Hematopoietic multipotent progenitor cell treated with erythropoietin and hydrocortisone succinate and interleukin-3 and kit ligand, for 17 days (in vitro differentiated cells): ENCODE measurements at regions not wholly inside any gene's neighbourhood (a gene's known extent, or its start where the extent isn't known, plus 50 kb on each side); places are given as distances from the start of the nearest gene placed in this dataset.
"Not testable (repeated sequence)": the region's sequence is repeated elsewhere in the genome, so short reads cannot be mapped to it uniquely, and the experiment has no call there.

Experiments used
- DNase-seq: peaks from one replicate; pipeline ENCODE4 v3.0.0-alpha.2; 2015; ENCODE audit warnings: low spot score

GRCh38 chr9:40930426-40930825 is 198.1 kb downstream of the FOXD4L6 start:
- not testable (repeated sequence) for DNase-seq

DNA sequence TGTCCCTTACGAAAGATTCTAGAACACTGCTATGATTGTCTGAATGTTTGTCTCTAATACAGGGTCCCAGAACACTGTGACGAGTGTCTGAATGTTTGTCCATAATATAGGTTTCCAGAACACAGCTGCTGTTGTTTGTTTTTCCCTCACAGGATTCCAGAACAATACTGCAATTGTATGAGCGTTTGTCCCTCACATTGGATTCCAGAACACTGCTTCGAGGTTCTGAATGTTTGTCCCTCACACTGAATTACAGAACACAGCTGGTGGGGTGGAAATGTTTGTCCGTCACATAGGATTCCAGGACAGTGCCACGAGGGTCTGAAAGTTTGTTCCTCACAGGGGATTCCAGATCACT is 199.0 kb downstream of the FOXD4L6 start:
- DNase-seq = not testable (repeated sequence)

DNA sequence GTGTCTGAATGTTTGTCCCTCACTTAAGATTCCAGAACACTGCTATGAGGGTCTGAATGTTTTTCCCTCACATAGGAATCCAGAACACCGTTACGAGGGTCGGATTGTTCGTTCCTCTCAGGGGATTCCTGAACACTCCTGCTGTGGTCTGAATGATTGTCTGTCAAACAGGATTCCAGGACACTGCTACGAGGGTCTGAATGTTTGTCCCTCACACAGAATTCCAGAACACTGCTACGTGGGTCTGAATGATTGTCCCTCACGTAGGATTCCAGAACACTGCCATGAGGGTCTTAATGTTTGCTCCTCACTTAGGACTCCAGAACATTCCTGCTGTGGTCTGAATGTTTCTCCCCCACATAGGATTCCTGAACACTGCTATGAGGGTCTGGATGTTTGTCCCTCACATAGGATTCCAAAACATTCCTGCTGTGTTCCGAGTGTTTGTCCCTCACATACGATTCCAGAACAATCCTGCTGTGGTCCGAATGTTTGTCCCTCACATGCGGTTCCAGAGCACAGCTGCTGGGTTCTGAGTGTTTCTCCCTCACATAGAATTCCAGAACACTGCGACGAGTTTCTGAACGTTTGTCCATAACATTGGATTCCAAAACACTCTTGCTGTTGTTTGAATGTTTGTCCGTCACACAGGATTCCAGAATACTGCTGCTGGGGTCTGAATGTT is 199.5 kb downstream of the FOXD4L6 start:
- no peak for DNase-seq

DNA sequence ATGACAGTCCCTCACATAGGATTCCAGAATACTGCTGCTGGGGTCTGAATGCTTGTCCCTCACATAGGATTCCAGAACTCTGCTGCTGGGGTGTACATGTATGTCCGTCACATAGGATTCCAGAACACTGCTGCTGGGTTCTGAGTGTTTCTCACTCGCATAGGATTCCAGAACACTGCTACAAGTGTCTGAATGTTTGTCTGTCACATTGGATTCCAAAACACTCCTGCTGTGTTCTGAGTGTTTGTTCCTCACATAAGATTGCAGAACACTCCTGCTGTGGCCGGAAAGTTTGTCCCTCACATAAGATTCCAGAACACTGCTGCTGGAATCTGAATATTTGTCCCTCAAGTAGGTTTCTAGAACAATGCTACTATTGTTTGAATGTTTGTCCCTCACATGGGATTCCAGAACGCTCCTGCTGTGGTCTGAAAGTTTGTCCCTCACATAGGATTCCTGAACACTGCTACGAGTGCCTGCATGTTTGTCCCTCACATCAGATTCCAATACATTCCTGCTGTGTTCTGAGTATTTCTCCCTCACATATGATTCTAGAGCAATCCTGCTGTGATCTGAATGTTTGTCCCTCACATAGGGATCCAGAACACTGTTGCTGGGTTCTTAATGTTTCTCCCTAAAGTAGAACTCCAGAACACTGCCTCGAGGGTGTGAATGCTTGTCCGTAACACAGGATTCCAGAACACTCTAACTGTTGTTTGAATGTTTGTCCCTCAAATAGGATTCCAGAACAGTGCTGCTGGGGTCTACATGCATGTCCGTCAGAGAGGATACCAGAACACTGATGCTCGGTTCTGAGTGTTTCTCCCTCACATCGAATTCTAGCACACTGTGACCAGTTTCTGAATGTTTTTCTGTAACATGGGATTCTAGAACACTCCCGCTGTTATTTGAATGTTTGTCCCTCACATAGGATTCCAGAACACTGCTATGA is 200.4 kb downstream of the FOXD4L6 start:
- DNase-seq = no peak

DNA sequence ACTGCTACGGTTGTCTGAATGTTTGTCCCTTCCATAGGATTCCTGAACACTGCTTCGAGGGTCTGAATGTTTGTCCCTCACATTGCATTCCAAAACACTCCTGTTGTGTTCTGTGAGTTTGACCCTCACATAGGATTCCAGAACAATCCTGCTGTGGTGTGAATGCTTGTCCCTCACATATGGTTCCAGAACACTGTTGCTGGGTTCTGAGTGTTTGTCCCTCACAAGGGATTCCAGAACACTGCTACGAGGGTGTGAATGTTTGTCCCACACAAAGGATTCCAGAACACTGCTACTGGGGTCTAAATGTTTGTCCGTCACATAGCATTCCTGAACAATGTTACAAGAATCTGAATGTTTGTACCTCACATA is 201.2 kb downstream of the FOXD4L6 start:
- DNase-seq = no peak

DNA sequence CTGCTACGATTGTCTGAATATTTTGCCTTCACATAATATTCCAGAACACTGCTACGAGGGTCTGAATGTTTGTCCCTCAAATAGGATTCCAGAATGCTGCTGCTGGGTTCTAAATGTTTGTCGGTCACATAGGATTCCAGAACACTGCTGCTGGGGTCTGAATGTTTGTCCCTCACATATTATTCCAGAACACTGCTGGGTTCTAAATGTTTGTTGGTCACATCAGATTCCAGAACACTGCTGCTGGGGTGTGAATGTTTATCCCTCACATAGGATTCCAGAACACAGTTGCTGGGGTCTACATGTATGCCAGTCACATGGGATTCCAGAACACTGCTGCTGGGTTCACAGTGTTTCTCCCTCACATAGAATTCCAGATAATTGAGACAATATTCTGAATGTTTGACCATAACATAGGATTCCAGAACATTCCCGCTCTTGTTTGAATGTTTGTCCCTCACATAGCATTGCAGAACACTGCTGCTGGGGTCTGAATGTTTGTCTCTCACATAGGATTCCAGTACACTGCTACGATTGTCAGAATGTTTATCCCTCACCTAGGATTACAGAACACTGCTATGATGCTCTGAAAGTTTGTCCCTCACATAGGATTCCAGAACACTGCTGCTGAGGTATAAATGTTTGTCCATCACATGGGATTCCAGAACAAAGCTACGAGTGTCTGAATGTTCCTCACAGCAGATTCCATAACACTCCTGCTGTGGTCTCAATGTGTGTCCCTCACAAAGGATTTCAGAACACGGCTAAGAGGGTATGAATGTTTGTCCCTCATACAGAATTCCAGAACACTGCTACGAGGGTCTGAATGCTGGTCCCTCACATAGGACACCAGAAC is 201.8 kb downstream of the FOXD4L6 start:
- no peak for DNase-seq

GRCh38 chr9:40925149-40925548 is 203.3 kb downstream of the FOXD4L6 start:
- DNase-seq = no peak

- not testable (repeated sequence) for DNase-seq
Measured at GRCh38 chr9:40916399-40916783, 212.1 kb downstream of the FOXD4L6 start.

GRCh38 chr9:40915660-40916398 is 212.7 kb downstream of the FOXD4L6 start:
- not testable (repeated sequence) for DNase-seq

- peak; percentile 8 for DNase-seq
Measured at GRCh38 chr9:40914772-40915659, 213.5 kb downstream of the FOXD4L6 start.

DNA sequence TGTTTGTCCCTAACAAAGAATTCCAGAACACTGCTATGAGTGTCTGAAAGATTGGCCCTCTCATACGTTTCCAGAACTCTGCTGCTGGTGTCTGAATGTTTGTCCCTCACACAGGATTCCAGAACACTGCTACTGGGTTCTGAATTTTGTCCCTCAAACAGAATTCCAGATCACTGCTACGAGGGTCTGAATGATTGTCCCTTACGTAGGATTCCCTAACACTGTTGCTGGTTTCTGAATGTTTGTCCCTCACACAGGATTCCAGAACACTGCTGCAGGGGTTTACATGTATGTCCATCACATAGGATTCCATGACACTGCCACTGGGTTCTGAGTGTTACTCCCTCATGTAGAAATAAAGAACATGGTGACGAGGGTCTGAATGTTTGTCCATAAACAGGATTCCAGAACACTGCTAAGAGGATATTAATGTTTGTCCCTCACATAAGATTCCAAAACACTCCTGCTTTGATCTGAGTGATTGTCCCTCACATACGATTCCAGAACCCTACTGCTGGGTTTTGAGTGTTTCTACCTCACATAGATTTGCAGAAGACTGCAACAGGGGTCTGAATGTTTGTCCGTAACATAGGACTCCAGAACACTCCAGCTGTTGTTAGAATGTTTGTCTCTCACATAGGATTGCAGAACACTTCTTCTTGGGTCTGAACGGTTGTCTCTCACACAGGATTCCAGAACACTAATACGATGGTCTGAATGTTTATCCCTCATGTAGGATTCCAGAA is 214.4 kb downstream of the FOXD4L6 start:
- DNase-seq = no peak

GRCh38 chr9:40913096-40913719 is 215.3 kb downstream of the FOXD4L6 start:
- no peak for DNase-seq

- not testable (repeated sequence) for DNase-seq
Measured at GRCh38 chr9:40912679-40913078, 215.8 kb downstream of the FOXD4L6 start.

DNA sequence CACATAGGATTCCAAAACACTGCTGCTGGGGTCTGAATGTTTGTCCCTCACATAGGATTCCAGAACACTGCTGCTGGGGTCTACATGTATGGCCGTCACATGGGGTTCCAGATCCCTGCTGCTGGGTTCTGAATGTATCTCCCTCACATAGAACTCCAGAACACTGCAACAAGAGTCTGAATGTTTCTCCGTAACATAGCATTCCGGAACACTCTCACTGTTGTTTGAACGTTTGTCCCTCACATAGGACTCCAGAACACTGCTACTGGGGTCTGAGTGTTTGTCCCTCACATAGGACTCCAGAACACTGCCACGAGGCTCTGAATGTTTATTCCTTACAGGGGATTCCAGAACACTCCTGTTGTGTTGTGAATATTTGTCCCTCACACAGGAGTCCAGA is 216.8 kb downstream of the FOXD4L6 start:
- DNase-seq = no peak

DNA sequence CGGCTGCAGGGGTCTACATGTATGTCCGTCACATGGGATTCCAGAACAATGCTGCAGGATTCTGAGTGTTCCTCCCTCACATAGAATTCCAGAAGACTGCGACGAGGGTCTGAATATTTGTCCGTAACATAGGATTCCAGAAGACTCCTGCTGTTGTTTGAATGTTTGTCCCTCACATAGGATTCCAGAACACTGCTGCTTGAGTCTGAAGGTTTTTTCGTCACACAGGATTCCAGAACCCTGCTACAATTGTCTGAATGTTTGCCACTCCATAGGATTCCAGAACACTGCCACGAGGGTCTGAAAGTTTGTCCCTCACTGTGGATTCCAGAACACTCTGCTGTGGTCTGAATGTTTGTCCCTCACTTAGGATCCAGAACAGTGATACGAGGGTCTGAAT is 217.5 kb downstream of the FOXD4L6 start:
- not testable (repeated sequence) for DNase-seq

GRCh38 chr9:40909821-40910220 is 218.7 kb downstream of the FOXD4L6 start:
- DNase-seq = no peak

GRCh38 chr9:40909111-40909510 is 219.4 kb downstream of the FOXD4L6 start:
- DNase-seq = not testable (repeated sequence)

- no peak for DNase-seq
Measured at GRCh38 chr9:40907657-40908624, 220.5 kb downstream of the FOXD4L6 start.
